Mucosa of descending colon (tissue), 3 donors: ENCODE measurements at regions not wholly inside any gene's neighbourhood (a gene's known extent, or its start where the extent isn't known, plus 50 kb on each side); places are given as distances from the start of the nearest gene placed in this dataset.
"Not testable (repeated sequence)": the region's sequence is repeated elsewhere in the genome, so short reads cannot be mapped to it uniquely, and the experiment has no call there.

Source experiments
- ATAC-seq: fragments of 200-7000 bp; cut with Tn5 transposase; one replicate; pipeline ENCODE4 v1.9.1; 2020; ENCODE audit warnings: mild to moderate bottlenecking, moderate library complexity
- DNase-seq, 3 donors: peaks; one replicate each; pipeline ENCODE4 v3.0.0-alpha.2; 2020
- H3K36me3 ChIP-seq: fragments of 200-600 bp; one replicate; pipeline ENCODE4 v1.8.0; 2021; ENCODE audit warnings: low read depth, mild to moderate bottlenecking
- H3K4me1 ChIP-seq: fragments of 200-600 bp; one replicate; pipeline ENCODE4 v1.8.0; 2021; ENCODE audit warnings: low read depth, mild to moderate bottlenecking
- H3K4me3 ChIP-seq: fragments of 200-600 bp; one replicate; pipeline ENCODE4 v1.8.0; 2021; ENCODE audit warnings: mild to moderate bottlenecking
- H3K9me3 ChIP-seq: fragments of 200-600 bp; one replicate; pipeline ENCODE4 v1.8.0; 2021; ENCODE audit warnings: mild to moderate bottlenecking
- CTCF ChIP-seq: fragments of 200-600 bp; IDR thresholded peaks from one replicate; pipeline ENCODE4 v1.8.0; 2022; ENCODE audit warnings: antibody characterized with exemption, mild to moderate bottlenecking
- intact Hi-C, 2 donors: fragments of 100-400 bp; cut with DNase I in 1 of 2; cut with micrococcal nuclease in 1 of 2; formaldehyde crosslinking; loops; one replicate each; pipeline versions ENCODE4 v1.11.0 to v1.11.1; 2022; cut with DNase I, micrococcal nuclease
- donor health status: DM: no; HTN: no; CAD: no; lungs with moderate emphysema.
- donor health status: DM: no; HTN: no; CAD: no.
- donor health status: DM: no; HTN: yes; CAD: no.

DNA sequence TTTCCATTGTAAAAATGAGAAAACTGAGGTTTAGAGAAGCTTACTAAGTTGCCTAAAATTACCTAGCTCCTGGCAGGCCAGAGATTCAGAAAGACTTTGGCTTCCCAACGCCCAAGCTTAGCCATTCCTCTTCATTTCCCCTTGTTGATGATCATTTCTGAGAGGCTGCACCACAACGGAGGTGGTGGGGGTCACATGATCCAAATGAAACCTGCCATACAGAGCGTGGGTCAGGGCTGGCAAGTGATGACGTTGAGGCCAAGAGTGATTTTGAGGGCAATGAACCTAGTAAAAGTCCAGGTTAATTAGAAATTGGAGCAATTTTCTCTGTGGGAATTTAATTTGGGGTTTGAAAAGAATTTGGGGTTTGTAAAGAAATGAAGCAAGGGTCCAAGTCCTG is 109.9 kb downstream of the TMEM182 start:
- DNase-seq = no peak
- no peak for ATAC-seq
- intact Hi-C loops = no loop called here
- Histone ChIP-seq H3K4me3 (no peak overlapping the region), H3K36me3 (no peaks in the 10 kb centered on the region), H3K4me1 (no peaks in the 10 kb centered on the region), H3K9me3 (no peaks in the 10 kb centered on the region)
- TF ChIP-seq CTCF = no peak

DNA sequence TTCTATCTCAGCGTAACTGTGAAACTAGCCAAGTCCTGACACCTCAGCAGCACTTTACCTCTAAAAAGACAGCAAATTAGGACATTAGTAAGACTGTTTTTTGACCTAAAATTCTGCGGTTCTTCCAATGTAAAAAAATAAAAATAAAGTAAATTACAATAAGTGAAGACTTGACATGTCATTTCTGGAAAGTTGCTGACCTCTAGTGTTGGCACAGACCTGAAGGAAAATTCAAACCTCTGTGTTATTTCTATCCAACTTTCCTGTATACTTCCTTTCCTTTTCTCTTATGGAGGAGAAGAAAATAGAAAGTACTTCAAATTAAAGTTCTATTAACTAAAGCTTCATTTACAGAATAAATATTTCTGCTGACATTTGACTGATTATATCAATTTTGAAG is 110.6 kb downstream of the TMEM182 start:
- intact Hi-C loops = no loop called here
- no peaks in the 10 kb centered on the region for H3K9me3 ChIP-seq
- TF ChIP-seq CTCF = no peak
- H3K36me3 ChIP-seq = no peaks in the 10 kb centered on the region
- no peaks in the 10 kb centered on the region for H3K4me1 ChIP-seq
- ATAC-seq (no peak), DNase-seq (no peak)
- H3K4me3 ChIP-seq = no peak overlapping the region

- DNase-seq, H3K36me3 ChIP-seq, H3K4me1 ChIP-seq, H3K9me3 ChIP-seq, H3K4me3 ChIP-seq, ATAC-seq, intact Hi-C loops: not testable (repeated sequence)
Measured at GRCh38 chr2:102879513-102879912, 117.7 kb downstream of the TMEM182 start.

- ATAC-seq (no peak), DNase-seq (no peak)
- Histone ChIP-seq H3K4me1 (no peaks in the 10 kb centered on the region), H3K4me3 (no peak overlapping the region), H3K36me3 (no peaks in the 10 kb centered on the region), H3K9me3 (no peaks in the 10 kb centered on the region)
- intact Hi-C loops = no loop called here
- TF ChIP-seq CTCF = no peak
Measured at GRCh38 chr2:102880731-102881130, 118.9 kb downstream of the TMEM182 start.

DNA sequence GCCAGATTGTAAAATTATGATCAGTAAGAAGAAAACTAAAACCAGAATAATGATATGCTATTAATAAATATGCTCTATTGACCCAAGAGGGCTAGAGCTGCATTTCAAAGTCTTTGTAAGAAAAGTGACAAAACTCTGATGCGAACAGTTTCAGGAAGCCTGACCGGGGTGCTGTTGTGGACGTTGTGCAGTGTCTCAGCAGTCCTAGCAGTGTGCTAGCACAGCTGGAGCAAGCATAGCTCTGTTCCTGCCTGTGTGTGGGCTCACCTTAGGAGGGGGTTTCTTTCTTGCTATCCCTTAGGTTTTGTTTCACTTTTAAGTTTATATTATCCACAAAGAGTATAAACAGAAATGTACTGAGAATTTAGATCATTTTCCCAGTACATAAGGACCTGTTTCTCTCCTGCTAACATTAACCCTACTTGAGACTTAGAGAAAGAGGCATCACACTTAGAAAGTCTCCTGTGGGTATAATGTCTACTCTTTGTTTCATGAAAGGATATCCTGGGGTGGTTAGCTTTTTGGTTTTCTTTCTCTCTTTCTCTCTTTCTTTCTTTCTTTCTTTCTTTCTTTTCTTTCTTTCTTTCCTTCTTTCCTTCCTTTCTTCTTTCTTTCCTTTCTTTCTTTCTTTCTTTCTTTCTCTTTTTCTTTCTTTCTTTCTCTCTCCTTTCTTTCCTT is 124.5 kb downstream of the TMEM182 start:
- H3K36me3 ChIP-seq = no peaks in the 10 kb centered on the region
- intact Hi-C loops = no loop called here
- DNase-seq = no peak
- no peak for TF ChIP-seq CTCF
- H3K4me1 ChIP-seq = no peaks in the 10 kb centered on the region
- no peak overlapping the region for H3K4me3 ChIP-seq
- no peak for ATAC-seq
- no peaks in the 10 kb centered on the region for H3K9me3 ChIP-seq

DNA sequence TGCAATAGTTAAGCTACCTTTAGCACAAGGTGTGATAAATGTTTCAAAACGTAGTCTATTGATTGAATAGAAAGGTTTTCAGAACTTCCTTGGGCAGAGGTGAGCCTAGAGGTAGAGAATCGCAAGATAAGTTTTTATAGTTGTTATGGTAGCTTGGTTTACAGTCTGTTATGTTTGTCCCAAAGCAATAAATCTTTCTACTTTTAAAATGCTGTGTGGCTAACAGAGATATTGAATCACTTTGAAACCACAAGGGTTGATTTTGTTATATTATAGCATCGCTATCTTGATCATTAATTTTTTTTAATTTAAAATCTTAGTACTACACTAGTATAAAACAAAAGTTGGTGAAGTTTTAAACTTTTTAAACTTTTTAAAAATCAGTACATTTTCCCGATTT is 126.7 kb downstream of the TMEM182 start:
- intact Hi-C loops = no loop called here

More for the DNA sequence above, 126.7 kb downstream of the TMEM182 start:
- no peak for TF ChIP-seq CTCF
- H3K36me3 ChIP-seq = no peaks in the 10 kb centered on the region
- no peaks in the 10 kb centered on the region for H3K4me1 ChIP-seq
- ATAC-seq = no peak
- no peak for DNase-seq
- no peaks in the 10 kb centered on the region for H3K9me3 ChIP-seq
- no peak overlapping the region for H3K4me3 ChIP-seq
